SK-N-SH (cell line): ENCODE measurements at regions not wholly inside any gene's neighbourhood (a gene's known extent, or its start where the extent isn't known, plus 50 kb on each side); places are given as distances from the start of the nearest gene placed in this dataset.

Experiments used
- CTCF ChIA-PET: fragments of 300-600, 350-600 bp; formaldehyde crosslinking; extraction: SDS; loops from one replicate; lab custom pipeline; 2021; lab: Yijun Ruan, JAX
- POLR2A ChIA-PET: fragments of 350-600 bp; sonication (Branson Sonifier 250); formaldehyde crosslinking; extraction: SDS; loops from one replicate; lab custom pipeline; 2020; ENCODE audit warnings: antibody characterized with exemption, inconsistent platforms; lab: Yijun Ruan, JAX
- DNase-seq: peaks from one replicate; pipeline ENCODE4 v3.0.0; 2012
- H2AFZ ChIP-seq: fragments of 200-600 bp; sonication (generic); 2 replicates; pipeline ENCODE4 v1.8.1; 2016; ENCODE audit warnings: antibody characterized with exemption, mild to moderate bottlenecking, low read depth
- H3F3A ChIP-seq: fragments of 200-600 bp; sonication (generic); replicated peaks from 2 replicates; pipeline ENCODE3; 2016; ENCODE audit warnings: antibody characterized with exemption, mild to moderate bottlenecking; ENCODE audit not compliant: insufficient read depth
- H3K27ac ChIP-seq, 2 experiments: fragments of 200-500 bp in 1 of 2; fragments of 200-600 bp in 1 of 2; sonication (Bioruptor generic) in 1 of 2; sonication (generic), shearing (Covaris generic) in 1 of 2; 2 replicates each; pipeline versions ENCODE4 v1.5.1 to v1.6.1; 2014 to 2016; ENCODE audit warnings: low read depth in 2 of 2, inconsistent platforms in 1 of 2, low read length in 1 of 2, mild to moderate bottlenecking in 1 of 2, mixed read lengths in 1 of 2
- H3K27me3 ChIP-seq: fragments of 200-600 bp; sonication (generic), shearing (Covaris generic); 2 replicates; pipeline ENCODE4 v1.6.1; 2016; ENCODE audit warnings: mixed run types; ENCODE audit not compliant: insufficient read depth
- H3K36me3 ChIP-seq, 2 experiments: fragments of 200-500 bp in 1 of 2; fragments of 200-600 bp in 1 of 2; sonication (Bioruptor generic) in 1 of 2; sonication (generic) in 1 of 2; replicated peaks in 1 of 2; 2 replicates each; pipeline versions ENCODE3 to v1.5.1; 2014 to 2016; ENCODE audit warnings: low read length in 1 of 2, mild to moderate bottlenecking in 1 of 2; ENCODE audit not compliant: insufficient read depth in 2 of 2, control insufficient read depth in 1 of 2
- H3K4me1 ChIP-seq, 2 experiments: fragments of 200-500 bp in 1 of 2; fragments of 200-600 bp in 1 of 2; sonication (Bioruptor generic) in 1 of 2; sonication (generic), shearing (Covaris generic) in 1 of 2; 2 replicates each; pipeline versions ENCODE4 v1.5.1 to v1.6.1; 2014 to 2016; ENCODE audit warnings: low read depth in 1 of 2, low read length in 1 of 2, mixed run types in 1 of 2; ENCODE audit not compliant: insufficient read depth in 2 of 2, control insufficient read depth in 1 of 2
- H3K4me2 ChIP-seq: fragments of 200-600 bp; sonication (generic), shearing (Covaris generic); 2 replicates; pipeline ENCODE4 v1.6.1; 2017; ENCODE audit warnings: mixed run types
- H3K4me3 ChIP-seq, 2 experiments: fragments of 200-500 bp in 1 of 2; fragments of 200-600 bp in 1 of 2; sonication (Bioruptor generic) in 1 of 2; sonication (generic), shearing (Covaris generic) in 1 of 2; 2 replicates each; pipeline versions ENCODE4 v1.5.1 to v1.8.1; 2014 to 2016; ENCODE audit warnings: low read depth in 2 of 2, inconsistent platforms in 1 of 2, low read length in 1 of 2, mild to moderate bottlenecking in 1 of 2, mixed read lengths in 1 of 2, moderate library complexity in 1 of 2
- H3K79me2 ChIP-seq: fragments of 200-600 bp; sonication (generic); 2 replicates; pipeline ENCODE4 v1.8.1; 2017; ENCODE audit warnings: mild to moderate bottlenecking; ENCODE audit not compliant: insufficient read depth
- H3K9ac ChIP-seq: fragments of 200-600 bp; sonication (generic); 2 replicates; pipeline ENCODE4 v1.6.1; 2017; ENCODE audit warnings: mixed run types
- H3K9me2 ChIP-seq: fragments of 200-600 bp; sonication (generic); 2 replicates; pipeline ENCODE4 v1.6.1; 2017; ENCODE audit warnings: mixed run types
- H3K9me3 ChIP-seq: fragments of 200-600 bp; sonication (generic); 2 replicates; pipeline ENCODE4 v1.6.1; 2017; ENCODE audit warnings: mixed run types, mild to moderate bottlenecking, moderate library complexity
- H4K20me1 ChIP-seq: fragments of 200-600 bp; sonication (generic); 2 replicates; pipeline ENCODE4 v1.6.1; 2017; ENCODE audit warnings: mild to moderate bottlenecking, mixed run types; ENCODE audit not compliant: insufficient read depth
- EZH2phosphoT487 ChIP-seq: fragments of 200-600 bp; sonication (generic); IDR thresholded peaks from 2 replicates; pipeline ENCODE4 v1.6.1; 2017; ENCODE audit warnings: low read depth, mixed run types, mild to moderate bottlenecking, antibody characterized with exemption, moderate library complexity, borderline replicate concordance
- FOSL2 ChIP-seq: IDR thresholded peaks from 2 replicates; pipeline ENCODE4 v1.4.0; 2012; ENCODE audit warnings: low read depth, mild to moderate bottlenecking, moderate library complexity, borderline replicate concordance
- FOXJ3 ChIP-seq: sonication (generic); formaldehyde crosslinking; IDR thresholded peaks from 2 replicates; pipeline ENCODE4 v1.5.1; 2020; ENCODE audit warnings: mild to moderate bottlenecking, missing genetic modification reagents
- NFIC ChIP-seq: IDR thresholded peaks from 2 replicates; pipeline ENCODE4 v1.4.0; 2012; ENCODE audit warnings: borderline replicate concordance
- RAD21 ChIP-seq: IDR thresholded peaks from 2 replicates; pipeline ENCODE4 v1.6.1; 2012; ENCODE audit warnings: mild to moderate bottlenecking, low read length
- RCOR1 ChIP-seq: fragments of 150-350 bp; IDR thresholded peaks from 2 replicates; pipeline ENCODE4 v1.6.1; 2017; ENCODE audit warnings: antibody characterized with exemption, low read length
- SIN3A ChIP-seq: IDR thresholded peaks from 2 replicates; pipeline ENCODE4 v1.6.1; 2012; ENCODE audit warnings: low read depth, mild to moderate bottlenecking, low read length, moderate library complexity, borderline replicate concordance
- TEAD4 ChIP-seq: IDR thresholded peaks from 2 replicates; pipeline ENCODE4 v1.4.0; 2012; ENCODE audit warnings: mild to moderate bottlenecking, borderline replicate concordance; ENCODE audit not compliant: insufficient read depth
- YY1 ChIP-seq: IDR thresholded peaks from 2 replicates; pipeline ENCODE4 v1.4.0; 2012; ENCODE audit warnings: low read depth, mild to moderate bottlenecking
- WGBS: methylation state at CpG from one replicate; pipeline ENCODE4 v1.1.6; 2017; ENCODE audit warnings: low lambda C conversion rate; 5-methylcytosine and 5-hydroxymethylcytosine counted together
- TF ChIP-seq, protein P1 (sequence below): fragments of 200-600 bp; sonication (generic); IDR thresholded peaks from 2 replicates; pipeline ENCODE4 v1.6.1; 2017; ENCODE audit warnings: antibody characterized with exemption, mild to moderate bottlenecking, moderate library complexity
- TF ChIP-seq, protein P2 (sequence below): IDR thresholded peaks from 2 replicates; pipeline ENCODE4 v1.6.1; 2012; ENCODE audit warnings: mild to moderate bottlenecking, low read depth, low read length, moderate library complexity
- TF ChIP-seq, protein P3 (sequence below): IDR thresholded peaks from 2 replicates; pipeline ENCODE4 v1.4.0; 2012; ENCODE audit warnings: low read depth, borderline replicate concordance
- TF ChIP-seq, protein P4 (sequence below): IDR thresholded peaks from 2 replicates; pipeline ENCODE4 v1.4.0; 2012; ENCODE audit warnings: low read depth

DNA sequence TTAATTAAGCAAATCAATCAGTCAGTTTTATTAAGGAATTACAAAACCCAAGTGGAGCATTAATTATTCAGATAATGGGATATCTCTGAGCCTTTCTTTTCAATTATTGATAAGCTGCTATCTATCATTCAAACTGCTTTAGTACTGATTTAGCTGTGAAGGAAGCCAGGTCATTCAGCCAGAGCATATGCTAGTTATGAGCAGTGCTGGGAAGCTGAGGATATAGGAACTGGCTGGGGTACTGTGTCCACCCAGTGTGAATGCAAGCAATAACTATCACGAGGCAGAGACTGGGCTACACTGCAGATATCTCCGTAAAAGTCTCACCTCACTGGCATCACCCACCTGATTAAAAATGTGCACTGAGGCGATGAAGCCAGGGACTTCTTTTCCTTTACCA is 496.7 kb upstream of the PIK3C3 start:
- no peaks in the 10 kb centered on the region for H3F3A ChIP-seq
- H3K36me3 ChIP-seq: no peaks in the 10 kb centered on the region
- no peaks in the 10 kb centered on the region for H3K9me2 ChIP-seq
- no peaks in the 10 kb centered on the region for H4K20me1 ChIP-seq
- no peaks in the 10 kb centered on the region for H3K79me2 ChIP-seq
- H3K27me3 ChIP-seq: no peaks in the 10 kb centered on the region
- no peaks in the 10 kb centered on the region for H3K9me3 ChIP-seq
- CTCF ChIA-PET: interaction anchor here (1.2 kb wide), 1 partner anchor 287 kb away, joined by 3 read pairs; no protein-coding TSS in a partner anchor
- POLR2A ChIA-PET: no interaction called here
- no peaks in the 10 kb centered on the region for H3K4me1 ChIP-seq
- H2AFZ ChIP-seq: no peak overlapping the region
- no peak for TF ChIP-seq EZH2phosphoT487
- TF ChIP-seq, protein P1, sequence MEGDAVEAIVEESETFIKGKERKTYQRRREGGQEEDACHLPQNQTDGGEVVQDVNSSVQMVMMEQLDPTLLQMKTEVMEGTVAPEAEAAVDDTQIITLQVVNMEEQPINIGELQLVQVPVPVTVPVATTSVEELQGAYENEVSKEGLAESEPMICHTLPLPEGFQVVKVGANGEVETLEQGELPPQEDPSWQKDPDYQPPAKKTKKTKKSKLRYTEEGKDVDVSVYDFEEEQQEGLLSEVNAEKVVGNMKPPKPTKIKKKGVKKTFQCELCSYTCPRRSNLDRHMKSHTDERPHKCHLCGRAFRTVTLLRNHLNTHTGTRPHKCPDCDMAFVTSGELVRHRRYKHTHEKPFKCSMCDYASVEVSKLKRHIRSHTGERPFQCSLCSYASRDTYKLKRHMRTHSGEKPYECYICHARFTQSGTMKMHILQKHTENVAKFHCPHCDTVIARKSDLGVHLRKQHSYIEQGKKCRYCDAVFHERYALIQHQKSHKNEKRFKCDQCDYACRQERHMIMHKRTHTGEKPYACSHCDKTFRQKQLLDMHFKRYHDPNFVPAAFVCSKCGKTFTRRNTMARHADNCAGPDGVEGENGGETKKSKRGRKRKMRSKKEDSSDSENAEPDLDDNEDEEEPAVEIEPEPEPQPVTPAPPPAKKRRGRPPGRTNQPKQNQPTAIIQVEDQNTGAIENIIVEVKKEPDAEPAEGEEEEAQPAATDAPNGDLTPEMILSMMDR: no peak
- no peak for TF ChIP-seq FOSL2
- H3K27ac ChIP-seq: no peak overlapping the region
- DNase-seq: no peak
- H3K4me2 ChIP-seq: no peak overlapping the region
- no peak overlapping the region for H3K9ac ChIP-seq
- WGBS: 61% methylated on average over 3 of the region's 3 CpGs
- H3K4me3 ChIP-seq: no peak overlapping the region

DNA sequence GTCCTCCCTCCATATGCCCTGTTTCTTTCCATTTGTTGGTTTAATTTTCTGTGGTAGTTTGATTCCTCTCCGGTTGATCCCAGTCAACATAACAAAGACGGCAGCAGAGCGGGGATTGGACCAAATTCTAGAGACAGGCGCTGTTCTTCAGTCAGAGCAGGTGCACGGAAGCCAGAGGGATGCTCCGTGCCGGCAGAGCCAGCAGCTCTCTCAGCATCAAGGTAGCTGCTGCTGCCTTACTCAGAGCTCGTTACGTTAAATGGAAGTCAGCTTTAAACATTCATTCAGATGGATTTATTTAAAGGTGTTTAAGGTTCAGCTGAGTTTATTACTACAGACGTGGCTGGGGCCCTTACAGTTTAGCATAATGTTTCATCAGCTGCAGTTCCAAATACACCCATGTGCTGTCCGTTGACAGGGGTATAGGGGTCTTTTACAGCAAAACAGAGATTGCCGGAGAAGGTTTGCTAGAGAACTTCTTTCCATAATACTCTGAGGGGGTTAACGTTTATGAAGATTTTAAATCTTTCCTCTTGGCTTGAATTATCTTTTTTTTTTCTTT is 497.2 kb upstream of the PIK3C3 start:
- Histone ChIP-seq H3K4me3 (no peak overlapping the region), H3K27me3 (no peaks in the 10 kb centered on the region), H4K20me1 (no peaks in the 10 kb centered on the region), H3K9me2 (no peaks in the 10 kb centered on the region), H3K36me3 (no peaks in the 10 kb centered on the region), H3F3A (no peaks in the 10 kb centered on the region), H3K4me2 (no peak overlapping the region), H3K9ac (no peak overlapping the region), H3K79me2 (no peaks in the 10 kb centered on the region), H2AFZ (no peak overlapping the region), H3K4me1 (no peaks in the 10 kb centered on the region), H3K27ac (no peak overlapping the region), H3K9me3 (no peaks in the 10 kb centered on the region)
- 69% methylated on average over 13 of the region's 13 CpGs for WGBS
- ChIA-PET POLR2A (no interaction called here), CTCF (interaction anchor here (1.2 kb wide), 1 partner anchor 288 kb away, joined by 3 read pairs; no protein-coding TSS in a partner anchor)
- no peak for TF ChIP-seq FOXJ3
- DNase-seq: no peak

DNA sequence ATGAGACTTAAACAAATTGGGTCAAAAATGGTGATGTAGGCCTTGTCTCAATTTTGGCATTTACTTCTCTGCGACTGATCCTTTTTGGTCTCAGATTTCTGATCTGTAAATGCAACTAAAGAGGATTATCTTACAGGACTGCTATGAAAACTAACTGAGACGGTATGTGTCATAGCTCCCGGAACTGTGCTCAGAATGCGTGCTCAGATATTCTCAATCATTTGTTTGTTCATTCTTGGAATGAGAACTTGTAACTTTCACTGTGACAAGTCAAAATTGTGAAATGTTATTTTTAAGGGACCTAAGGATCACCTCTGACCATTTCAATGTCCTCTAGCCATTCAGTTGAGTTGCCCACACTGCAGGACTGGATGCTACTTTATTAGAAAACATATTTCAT is 498.2 kb upstream of the PIK3C3 start:
- no peaks in the 10 kb centered on the region for H3K9me3 ChIP-seq
- 73% methylated on average over 4 of the region's 4 CpGs for WGBS
- no peak overlapping the region for H3K4me3 ChIP-seq
- CTCF ChIA-PET: no interaction called here
- no peaks in the 10 kb centered on the region for H4K20me1 ChIP-seq
- no peak overlapping the region for H2AFZ ChIP-seq
- H3K9ac ChIP-seq: no peak overlapping the region
- H3K9me2 ChIP-seq: no peaks in the 10 kb centered on the region
- H3K79me2 ChIP-seq: no peaks in the 10 kb centered on the region
- no peaks in the 10 kb centered on the region for H3K4me1 ChIP-seq
- POLR2A ChIA-PET: no interaction called here
- H3F3A ChIP-seq: no peaks in the 10 kb centered on the region
- H3K27ac ChIP-seq: no peak overlapping the region
- H3K36me3 ChIP-seq: no peaks in the 10 kb centered on the region
- H3K27me3 ChIP-seq: no peaks in the 10 kb centered on the region
- no peak overlapping the region for H3K4me2 ChIP-seq
- DNase-seq: no peak
- TF ChIP-seq NFIC: no peak
- no peak for TF ChIP-seq SIN3A
- TF ChIP-seq RAD21: no peak
- TF ChIP-seq, protein P2, sequence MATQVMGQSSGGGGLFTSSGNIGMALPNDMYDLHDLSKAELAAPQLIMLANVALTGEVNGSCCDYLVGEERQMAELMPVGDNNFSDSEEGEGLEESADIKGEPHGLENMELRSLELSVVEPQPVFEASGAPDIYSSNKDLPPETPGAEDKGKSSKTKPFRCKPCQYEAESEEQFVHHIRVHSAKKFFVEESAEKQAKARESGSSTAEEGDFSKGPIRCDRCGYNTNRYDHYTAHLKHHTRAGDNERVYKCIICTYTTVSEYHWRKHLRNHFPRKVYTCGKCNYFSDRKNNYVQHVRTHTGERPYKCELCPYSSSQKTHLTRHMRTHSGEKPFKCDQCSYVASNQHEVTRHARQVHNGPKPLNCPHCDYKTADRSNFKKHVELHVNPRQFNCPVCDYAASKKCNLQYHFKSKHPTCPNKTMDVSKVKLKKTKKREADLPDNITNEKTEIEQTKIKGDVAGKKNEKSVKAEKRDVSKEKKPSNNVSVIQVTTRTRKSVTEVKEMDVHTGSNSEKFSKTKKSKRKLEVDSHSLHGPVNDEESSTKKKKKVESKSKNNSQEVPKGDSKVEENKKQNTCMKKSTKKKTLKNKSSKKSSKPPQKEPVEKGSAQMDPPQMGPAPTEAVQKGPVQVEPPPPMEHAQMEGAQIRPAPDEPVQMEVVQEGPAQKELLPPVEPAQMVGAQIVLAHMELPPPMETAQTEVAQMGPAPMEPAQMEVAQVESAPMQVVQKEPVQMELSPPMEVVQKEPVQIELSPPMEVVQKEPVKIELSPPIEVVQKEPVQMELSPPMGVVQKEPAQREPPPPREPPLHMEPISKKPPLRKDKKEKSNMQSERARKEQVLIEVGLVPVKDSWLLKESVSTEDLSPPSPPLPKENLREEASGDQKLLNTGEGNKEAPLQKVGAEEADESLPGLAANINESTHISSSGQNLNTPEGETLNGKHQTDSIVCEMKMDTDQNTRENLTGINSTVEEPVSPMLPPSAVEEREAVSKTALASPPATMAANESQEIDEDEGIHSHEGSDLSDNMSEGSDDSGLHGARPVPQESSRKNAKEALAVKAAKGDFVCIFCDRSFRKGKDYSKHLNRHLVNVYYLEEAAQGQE: no peak
- no peak for TF ChIP-seq TEAD4
- TF ChIP-seq, protein P3, sequence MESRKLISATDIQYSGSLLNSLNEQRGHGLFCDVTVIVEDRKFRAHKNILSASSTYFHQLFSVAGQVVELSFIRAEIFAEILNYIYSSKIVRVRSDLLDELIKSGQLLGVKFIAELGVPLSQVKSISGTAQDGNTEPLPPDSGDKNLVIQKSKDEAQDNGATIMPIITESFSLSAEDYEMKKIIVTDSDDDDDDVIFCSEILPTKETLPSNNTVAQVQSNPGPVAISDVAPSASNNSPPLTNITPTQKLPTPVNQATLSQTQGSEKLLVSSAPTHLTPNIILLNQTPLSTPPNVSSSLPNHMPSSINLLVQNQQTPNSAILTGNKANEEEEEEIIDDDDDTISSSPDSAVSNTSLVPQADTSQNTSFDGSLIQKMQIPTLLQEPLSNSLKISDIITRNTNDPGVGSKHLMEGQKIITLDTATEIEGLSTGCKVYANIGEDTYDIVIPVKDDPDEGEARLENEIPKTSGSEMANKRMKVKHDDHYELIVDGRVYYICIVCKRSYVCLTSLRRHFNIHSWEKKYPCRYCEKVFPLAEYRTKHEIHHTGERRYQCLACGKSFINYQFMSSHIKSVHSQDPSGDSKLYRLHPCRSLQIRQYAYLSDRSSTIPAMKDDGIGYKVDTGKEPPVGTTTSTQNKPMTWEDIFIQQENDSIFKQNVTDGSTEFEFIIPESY: no peak
- no peak for TF ChIP-seq FOSL2
- no peak for TF ChIP-seq FOXJ3
- TF ChIP-seq, protein P4, sequence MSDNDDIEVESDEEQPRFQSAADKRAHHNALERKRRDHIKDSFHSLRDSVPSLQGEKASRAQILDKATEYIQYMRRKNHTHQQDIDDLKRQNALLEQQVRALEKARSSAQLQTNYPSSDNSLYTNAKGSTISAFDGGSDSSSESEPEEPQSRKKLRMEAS: no peak
- no peak for TF ChIP-seq RCOR1
- no peak for TF ChIP-seq YY1
